Glutamatergic neuron (in vitro differentiated cells): ENCODE measurements at regions not wholly inside any gene's neighbourhood (a gene's known extent, or its start where the extent isn't known, plus 50 kb on each side); places are given as distances from the start of the nearest gene placed in this dataset.

ENCODE experiments used
- DNase-seq: peaks from one replicate; pipeline ENCODE4 v3.0.0; 2022
- H3K27ac Mint-ChIP-seq: one replicate; pipeline ENCODE4 v1.8.0; 2020; ENCODE audit warnings: mild to moderate bottlenecking, mixed read lengths, inconsistent platforms; ENCODE audit not compliant: unreplicated experiment
- H3K27me3 Mint-ChIP-seq: one replicate; pipeline ENCODE4 v1.8.0; 2020; ENCODE audit warnings: mild to moderate bottlenecking, moderate library complexity, mixed read lengths, inconsistent platforms; ENCODE audit not compliant: unreplicated experiment
- H3K36me3 Mint-ChIP-seq: one replicate; pipeline ENCODE4 v1.8.0; 2020; ENCODE audit warnings: mild to moderate bottlenecking, mixed read lengths, inconsistent platforms; ENCODE audit not compliant: unreplicated experiment
- H3K4me1 Mint-ChIP-seq: one replicate; pipeline ENCODE4 v1.8.0; 2020; ENCODE audit warnings: mild to moderate bottlenecking, low read depth, mixed read lengths, inconsistent platforms; ENCODE audit not compliant: unreplicated experiment
- H3K4me3 Mint-ChIP-seq: one replicate; pipeline ENCODE4 v1.8.0; 2020; ENCODE audit warnings: mild to moderate bottlenecking, mixed read lengths, inconsistent platforms; ENCODE audit not compliant: unreplicated experiment
- H3K9me3 Mint-ChIP-seq: one replicate; pipeline ENCODE4 v1.8.0; 2020; ENCODE audit warnings: mild to moderate bottlenecking, moderate library complexity, mixed read lengths, inconsistent platforms; ENCODE audit not compliant: unreplicated experiment
- TF ChIP-seq, protein P1 (sequence below): fragments of 200-600 bp; sonication (generic); IDR thresholded peaks from one replicate; pipeline ENCODE4 v1.5.0; 2021; ENCODE audit not compliant: partially characterized antibody, unreplicated experiment

DNA sequence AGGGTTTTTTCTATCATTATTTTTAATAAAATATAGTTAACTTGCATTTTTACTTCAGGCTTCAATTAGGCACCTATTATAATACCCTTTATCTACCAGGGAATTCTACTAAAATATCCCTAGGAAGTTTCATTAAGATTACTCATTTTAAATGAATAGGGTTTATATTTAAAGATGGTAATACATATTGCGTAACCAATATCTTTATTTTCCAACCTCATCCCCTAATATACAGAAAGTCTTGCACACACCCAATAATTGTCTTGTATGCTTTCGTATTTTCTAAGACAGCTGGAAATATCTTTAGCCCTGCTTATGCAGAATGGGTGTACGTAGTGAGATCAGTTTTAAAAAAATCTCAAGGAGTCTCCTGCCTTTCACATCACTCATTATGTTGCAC, 1186.8 kb downstream of the TECRL start:
- Mint-ChIP-seq H3K4me3 (no peak overlapping the region), H3K27ac (no peak overlapping the region), H3K9me3 (peaks cover 2% of the 10 kb centered on the region), H3K27me3 (no peaks in the 10 kb centered on the region), H3K36me3 (no peaks in the 10 kb centered on the region), H3K4me1 (no peaks in the 10 kb centered on the region)
- TF ChIP-seq, protein P1, sequence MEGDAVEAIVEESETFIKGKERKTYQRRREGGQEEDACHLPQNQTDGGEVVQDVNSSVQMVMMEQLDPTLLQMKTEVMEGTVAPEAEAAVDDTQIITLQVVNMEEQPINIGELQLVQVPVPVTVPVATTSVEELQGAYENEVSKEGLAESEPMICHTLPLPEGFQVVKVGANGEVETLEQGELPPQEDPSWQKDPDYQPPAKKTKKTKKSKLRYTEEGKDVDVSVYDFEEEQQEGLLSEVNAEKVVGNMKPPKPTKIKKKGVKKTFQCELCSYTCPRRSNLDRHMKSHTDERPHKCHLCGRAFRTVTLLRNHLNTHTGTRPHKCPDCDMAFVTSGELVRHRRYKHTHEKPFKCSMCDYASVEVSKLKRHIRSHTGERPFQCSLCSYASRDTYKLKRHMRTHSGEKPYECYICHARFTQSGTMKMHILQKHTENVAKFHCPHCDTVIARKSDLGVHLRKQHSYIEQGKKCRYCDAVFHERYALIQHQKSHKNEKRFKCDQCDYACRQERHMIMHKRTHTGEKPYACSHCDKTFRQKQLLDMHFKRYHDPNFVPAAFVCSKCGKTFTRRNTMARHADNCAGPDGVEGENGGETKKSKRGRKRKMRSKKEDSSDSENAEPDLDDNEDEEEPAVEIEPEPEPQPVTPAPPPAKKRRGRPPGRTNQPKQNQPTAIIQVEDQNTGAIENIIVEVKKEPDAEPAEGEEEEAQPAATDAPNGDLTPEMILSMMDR = no peak
- DNase-seq = no peak

DNA sequence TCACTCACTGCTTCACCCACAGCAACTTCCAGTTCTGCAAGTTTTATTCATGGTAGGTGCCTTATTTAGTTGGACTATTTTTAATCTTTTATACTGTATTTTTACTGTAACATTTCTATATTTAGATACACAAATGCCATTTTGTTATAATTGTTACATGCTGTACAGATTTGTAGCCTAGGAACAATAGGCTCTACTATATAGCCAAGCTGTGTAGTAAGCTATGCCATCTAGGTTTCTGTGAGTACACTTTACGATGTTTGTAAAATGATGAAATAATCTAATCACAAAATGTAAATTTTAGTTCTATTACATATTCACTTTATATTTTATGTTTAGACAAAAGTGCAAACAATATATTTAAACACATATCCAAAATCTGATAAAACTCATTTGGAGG, 1187.8 kb downstream of the TECRL start:
- H3K27me3 Mint-ChIP-seq = no peaks in the 10 kb centered on the region
- H3K4me1 Mint-ChIP-seq = no peaks in the 10 kb centered on the region
- no peak for DNase-seq
- TF ChIP-seq, protein P1 = no peak
- H3K36me3 Mint-ChIP-seq = no peaks in the 10 kb centered on the region
- H3K27ac Mint-ChIP-seq = no peak overlapping the region
- peaks cover 2% of the 10 kb centered on the region for H3K9me3 Mint-ChIP-seq
- no peak overlapping the region for H3K4me3 Mint-ChIP-seq

DNA sequence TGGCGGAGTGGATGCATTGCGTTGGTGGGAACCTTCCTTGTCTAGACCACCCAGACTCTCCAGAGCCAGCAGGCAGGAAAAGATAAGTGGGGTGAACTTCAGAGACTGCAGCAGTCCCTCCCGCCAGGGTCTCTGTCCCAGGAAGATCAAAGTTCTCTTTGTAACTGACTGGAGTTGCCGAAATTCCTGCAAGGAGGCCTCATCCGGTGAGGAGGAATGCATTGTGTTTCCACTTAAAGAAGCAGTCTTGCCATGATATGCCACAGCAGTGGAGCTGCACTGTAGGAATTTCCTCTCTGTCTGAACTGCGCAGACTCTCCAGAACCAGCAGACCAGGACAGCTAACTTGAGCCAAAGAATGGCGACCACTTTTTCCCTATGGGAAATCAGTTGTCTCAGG, 1190.4 kb downstream of the TECRL start:
- Mint-ChIP-seq H3K9me3 (peaks cover 2% of the 10 kb centered on the region), H3K4me3 (no peak overlapping the region), H3K4me1 (no peaks in the 10 kb centered on the region), H3K36me3 (no peaks in the 10 kb centered on the region), H3K27me3 (no peaks in the 10 kb centered on the region), H3K27ac (no peak overlapping the region)
- DNase-seq = no peak
- TF ChIP-seq, protein P1 = no peak

DNA sequence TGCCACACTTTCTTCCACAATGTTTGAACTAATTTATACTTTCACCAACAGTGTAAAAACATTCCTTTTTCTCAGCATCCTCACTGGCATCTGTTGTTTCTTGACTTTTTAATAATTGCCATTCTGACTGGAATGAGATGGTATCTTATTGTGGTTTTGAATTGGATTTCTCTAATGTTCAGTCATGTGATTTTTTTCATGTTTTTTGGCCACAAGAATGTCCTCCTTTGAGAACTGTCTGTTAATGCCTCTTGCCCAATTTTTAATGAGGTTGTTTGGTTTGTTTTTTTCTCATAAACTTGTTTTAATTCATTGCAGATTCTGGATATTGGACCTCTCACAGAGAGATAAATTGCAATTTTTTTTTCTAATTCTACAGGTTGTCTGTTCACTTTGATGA, 1195.2 kb downstream of the TECRL start:
- no peak overlapping the region for H3K27ac Mint-ChIP-seq
- H3K4me1 Mint-ChIP-seq = no peaks in the 10 kb centered on the region
- peaks cover 2% of the 10 kb centered on the region for H3K9me3 Mint-ChIP-seq

DNA sequence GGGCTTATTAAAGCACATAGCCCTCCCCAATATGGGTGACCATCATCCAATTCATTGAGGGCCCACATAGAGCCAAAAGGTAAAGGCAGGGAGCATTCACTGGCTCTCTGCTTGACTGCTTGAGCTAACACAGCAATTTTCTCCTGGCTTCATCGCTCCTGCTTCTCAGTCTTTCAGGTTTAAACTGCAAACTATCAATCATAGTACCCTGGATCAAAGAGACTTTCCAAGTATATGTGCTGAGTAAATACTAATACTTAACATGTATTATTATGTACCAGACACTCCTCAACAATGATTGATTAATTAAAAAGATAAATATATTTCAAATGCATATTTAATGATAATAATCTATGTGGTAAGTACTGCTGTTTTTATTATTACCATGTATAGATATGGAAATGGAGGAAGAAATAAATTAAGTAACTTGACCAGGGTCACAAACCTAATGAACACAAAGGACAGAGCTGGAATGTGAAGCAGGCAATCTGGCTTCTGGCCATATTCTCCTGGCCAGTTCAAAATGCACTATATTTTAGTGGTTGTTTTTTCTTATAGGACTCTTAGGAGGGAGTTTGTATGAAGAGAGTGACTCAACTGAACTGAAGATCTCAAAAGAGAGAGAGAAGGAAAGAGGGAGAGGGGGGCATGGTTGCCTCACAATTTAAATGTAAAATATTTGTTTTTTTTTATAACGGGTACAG, 1197.3 kb downstream of the TECRL start:
- TF ChIP-seq, protein P1 = no peak
- Mint-ChIP-seq H3K27me3 (no peaks in the 10 kb centered on the region), H3K36me3 (no peaks in the 10 kb centered on the region), H3K4me1 (no peaks in the 10 kb centered on the region), H3K4me3 (no peak overlapping the region), H3K9me3 (no peaks in the 10 kb centered on the region), H3K27ac (no peak overlapping the region)
- no peak for DNase-seq

More for the DNA sequence above, 1195.2 kb downstream of the TECRL start:
- Mint-ChIP-seq H3K27me3 (no peaks in the 10 kb centered on the region), H3K36me3 (no peaks in the 10 kb centered on the region), H3K4me3 (no peak overlapping the region)
- DNase-seq = no peak
- TF ChIP-seq, protein P1 = no peak
